ENCODE measurements at regions not wholly inside any gene's neighbourhood (a gene's known extent, or its start where the extent isn't known, plus 50 kb on each side); places are given as distances from the start of the nearest gene placed in this dataset.

DNA sequence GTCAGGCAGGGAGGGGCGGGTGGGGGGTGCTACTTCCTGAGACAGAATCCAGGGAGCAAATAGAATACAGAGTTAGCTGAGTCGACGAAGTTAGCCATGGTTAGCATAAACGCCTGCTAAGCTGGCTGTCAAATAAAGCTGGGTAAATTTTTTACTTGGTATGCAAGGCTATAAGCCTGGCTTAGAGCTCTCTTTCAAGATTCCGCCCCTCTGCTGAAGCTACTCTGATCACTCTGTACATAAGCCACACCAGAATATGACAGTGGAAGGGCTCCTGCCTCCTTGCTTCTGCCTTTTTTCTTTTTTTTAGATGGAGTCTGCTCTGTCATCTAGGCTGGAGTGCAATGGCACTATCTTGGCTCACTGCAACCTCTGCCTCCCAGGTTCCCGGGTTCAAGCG is 58.3 kb downstream of the CYRIA start:
- TF ChIP-seq OSR1 (CRISPR knock-in tag; IDR thresholded peaks at IDR 0.05) (no peak), ZNF565 (CRISPR knock-in tag; conservative IDR thresholded peaks at IDR 0.05; ENCODE audit: low read depth) (no peak), ESRRG (CRISPR knock-in tag; IDR thresholded peaks at IDR 0.05) (no peak), CSDC2 (CRISPR knock-in tag; IDR thresholded peaks at IDR 0.05) (no peak), ZNF70 (CRISPR knock-in tag; IDR thresholded peaks at IDR 0.05) (no peak), TCF4 (CRISPR knock-in tag; IDR thresholded peaks at IDR 0.05; ENCODE audit: borderline replicate concordance) (no peak), BACH2 (CRISPR knock-in tag; IDR thresholded peaks at IDR 0.05; ENCODE audit: borderline replicate concordance) (no peak), ISL1 (CRISPR knock-in tag; IDR thresholded peaks at IDR 0.05) (no peak), ZFP30 (CRISPR knock-in tag; IDR thresholded peaks at IDR 0.05) (no peak), ZNF8 (CRISPR knock-in tag; IDR thresholded peaks at IDR 0.05) (no peak), PPARA (CRISPR knock-in tag; IDR thresholded peaks at IDR 0.05; ENCODE audit: borderline replicate concordance) (no peak), SNAI2 (CRISPR knock-in tag; IDR thresholded peaks at IDR 0.05) (no peak), GLIS3 (CRISPR knock-in tag; IDR thresholded peaks at IDR 0.05) (no peak)
- TF ChIP-seq, protein P1, sequence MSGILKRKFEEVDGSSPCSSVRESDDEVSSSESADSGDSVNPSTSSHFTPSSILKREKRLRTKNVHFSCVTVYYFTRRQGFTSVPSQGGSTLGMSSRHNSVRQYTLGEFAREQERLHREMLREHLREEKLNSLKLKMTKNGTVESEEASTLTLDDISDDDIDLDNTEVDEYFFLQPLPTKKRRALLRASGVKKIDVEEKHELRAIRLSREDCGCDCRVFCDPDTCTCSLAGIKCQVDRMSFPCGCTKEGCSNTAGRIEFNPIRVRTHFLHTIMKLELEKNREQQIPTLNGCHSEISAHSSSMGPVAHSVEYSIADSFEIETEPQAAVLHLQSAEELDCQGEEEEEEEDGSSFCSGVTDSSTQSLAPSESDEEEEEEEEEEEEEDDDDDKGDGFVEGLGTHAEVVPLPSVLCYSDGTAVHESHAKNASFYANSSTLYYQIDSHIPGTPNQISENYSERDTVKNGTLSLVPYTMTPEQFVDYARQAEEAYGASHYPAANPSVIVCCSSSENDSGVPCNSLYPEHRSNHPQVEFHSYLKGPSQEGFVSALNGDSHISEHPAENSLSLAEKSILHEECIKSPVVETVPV (CRISPR knock-in tag; IDR thresholded peaks at IDR 0.05), result no peak
- TF ChIP-seq, protein P2, sequence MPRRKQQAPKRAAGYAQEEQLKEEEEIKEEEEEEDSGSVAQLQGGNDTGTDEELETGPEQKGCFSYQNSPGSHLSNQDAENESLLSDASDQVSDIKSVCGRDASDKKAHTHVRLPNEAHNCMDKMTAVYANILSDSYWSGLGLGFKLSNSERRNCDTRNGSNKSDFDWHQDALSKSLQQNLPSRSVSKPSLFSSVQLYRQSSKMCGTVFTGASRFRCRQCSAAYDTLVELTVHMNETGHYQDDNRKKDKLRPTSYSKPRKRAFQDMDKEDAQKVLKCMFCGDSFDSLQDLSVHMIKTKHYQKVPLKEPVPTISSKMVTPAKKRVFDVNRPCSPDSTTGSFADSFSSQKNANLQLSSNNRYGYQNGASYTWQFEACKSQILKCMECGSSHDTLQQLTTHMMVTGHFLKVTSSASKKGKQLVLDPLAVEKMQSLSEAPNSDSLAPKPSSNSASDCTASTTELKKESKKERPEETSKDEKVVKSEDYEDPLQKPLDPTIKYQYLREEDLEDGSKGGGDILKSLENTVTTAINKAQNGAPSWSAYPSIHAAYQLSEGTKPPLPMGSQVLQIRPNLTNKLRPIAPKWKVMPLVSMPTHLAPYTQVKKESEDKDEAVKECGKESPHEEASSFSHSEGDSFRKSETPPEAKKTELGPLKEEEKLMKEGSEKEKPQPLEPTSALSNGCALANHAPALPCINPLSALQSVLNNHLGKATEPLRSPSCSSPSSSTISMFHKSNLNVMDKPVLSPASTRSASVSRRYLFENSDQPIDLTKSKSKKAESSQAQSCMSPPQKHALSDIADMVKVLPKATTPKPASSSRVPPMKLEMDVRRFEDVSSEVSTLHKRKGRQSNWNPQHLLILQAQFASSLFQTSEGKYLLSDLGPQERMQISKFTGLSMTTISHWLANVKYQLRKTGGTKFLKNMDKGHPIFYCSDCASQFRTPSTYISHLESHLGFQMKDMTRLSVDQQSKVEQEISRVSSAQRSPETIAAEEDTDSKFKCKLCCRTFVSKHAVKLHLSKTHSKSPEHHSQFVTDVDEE (CRISPR knock-in tag; IDR thresholded peaks at IDR 0.05), result no peak
- TF ChIP-seq, protein P3, sequence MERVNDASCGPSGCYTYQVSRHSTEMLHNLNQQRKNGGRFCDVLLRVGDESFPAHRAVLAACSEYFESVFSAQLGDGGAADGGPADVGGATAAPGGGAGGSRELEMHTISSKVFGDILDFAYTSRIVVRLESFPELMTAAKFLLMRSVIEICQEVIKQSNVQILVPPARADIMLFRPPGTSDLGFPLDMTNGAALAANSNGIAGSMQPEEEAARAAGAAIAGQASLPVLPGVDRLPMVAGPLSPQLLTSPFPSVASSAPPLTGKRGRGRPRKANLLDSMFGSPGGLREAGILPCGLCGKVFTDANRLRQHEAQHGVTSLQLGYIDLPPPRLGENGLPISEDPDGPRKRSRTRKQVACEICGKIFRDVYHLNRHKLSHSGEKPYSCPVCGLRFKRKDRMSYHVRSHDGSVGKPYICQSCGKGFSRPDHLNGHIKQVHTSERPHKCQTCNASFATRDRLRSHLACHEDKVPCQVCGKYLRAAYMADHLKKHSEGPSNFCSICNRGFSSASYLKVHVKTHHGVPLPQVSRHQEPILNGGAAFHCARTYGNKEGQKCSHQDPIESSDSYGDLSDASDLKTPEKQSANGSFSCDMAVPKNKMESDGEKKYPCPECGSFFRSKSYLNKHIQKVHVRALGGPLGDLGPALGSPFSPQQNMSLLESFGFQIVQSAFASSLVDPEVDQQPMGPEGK (CRISPR knock-in tag; IDR thresholded peaks at IDR 0.05; ENCODE audit: borderline replicate concordance), result no peak
- no peak for ATAC-seq

DNA sequence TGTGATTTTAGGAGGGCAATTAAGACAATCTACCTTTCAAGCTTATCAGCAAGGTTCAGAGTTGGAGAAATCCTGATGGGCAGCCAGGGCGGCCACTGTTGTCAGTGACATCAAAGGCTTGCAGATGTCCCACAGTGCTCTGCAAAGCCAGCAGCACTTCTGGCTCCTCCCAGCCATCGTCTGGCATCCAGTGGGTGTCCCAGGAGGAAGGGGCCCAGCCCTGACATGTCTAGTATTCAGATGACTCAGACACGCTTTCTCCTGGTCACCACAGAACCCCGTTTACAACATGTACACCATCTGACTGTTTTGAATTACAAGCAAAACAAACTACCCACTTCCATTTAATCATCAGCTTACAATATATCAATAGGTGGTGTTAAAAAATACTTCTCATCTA is 61.4 kb downstream of the CYRIA start:
- TF ChIP-seq ZNF8 (CRISPR knock-in tag; IDR thresholded peaks at IDR 0.05) (no peak), ZFP3 (CRISPR knock-in tag; IDR thresholded peaks at IDR 0.05) (no peak), TCF4 (CRISPR knock-in tag; IDR thresholded peaks at IDR 0.05; ENCODE audit: borderline replicate concordance) (no peak), ESRRG (CRISPR knock-in tag; IDR thresholded peaks at IDR 0.05) (no peak), ZC3H10 (CRISPR knock-in tag; IDR thresholded peaks at IDR 0.05) (no peak), RARB (CRISPR knock-in tag; IDR thresholded peaks at IDR 0.05) (no peak), ARNTL (CRISPR knock-in tag; IDR thresholded peaks at IDR 0.05; ENCODE audit: borderline replicate concordance, low read depth) (no peak)
- TF ChIP-seq, protein P2 (CRISPR knock-in tag; IDR thresholded peaks at IDR 0.05), result no peak
- TF ChIP-seq, protein P4, sequence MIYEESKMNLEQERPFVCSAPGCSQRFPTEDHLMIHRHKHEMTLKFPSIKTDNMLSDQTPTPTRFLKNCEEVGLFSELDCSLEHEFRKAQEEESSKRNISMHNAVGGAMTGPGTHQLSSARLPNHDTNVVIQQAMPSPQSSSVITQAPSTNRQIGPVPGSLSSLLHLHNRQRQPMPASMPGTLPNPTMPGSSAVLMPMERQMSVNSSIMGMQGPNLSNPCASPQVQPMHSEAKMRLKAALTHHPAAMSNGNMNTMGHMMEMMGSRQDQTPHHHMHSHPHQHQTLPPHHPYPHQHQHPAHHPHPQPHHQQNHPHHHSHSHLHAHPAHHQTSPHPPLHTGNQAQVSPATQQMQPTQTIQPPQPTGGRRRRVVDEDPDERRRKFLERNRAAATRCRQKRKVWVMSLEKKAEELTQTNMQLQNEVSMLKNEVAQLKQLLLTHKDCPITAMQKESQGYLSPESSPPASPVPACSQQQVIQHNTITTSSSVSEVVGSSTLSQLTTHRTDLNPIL (CRISPR knock-in tag; IDR thresholded peaks at IDR 0.05; ENCODE audit: low read depth), result no peak
- TF ChIP-seq, protein P3 (CRISPR knock-in tag; IDR thresholded peaks at IDR 0.05; ENCODE audit: borderline replicate concordance), result no peak
- ATAC-seq, result no peak
